Adrenal gland (tissue), 5 donors: ENCODE measurements at regions not wholly inside any gene's neighbourhood (a gene's known extent, or its start where the extent isn't known, plus 50 kb on each side); places are given as distances from the start of the nearest gene placed in this dataset.

ENCODE experiments used
- POLR2A ChIP-seq, 2 donors: fragments of 450-650 bp; IDR thresholded peaks; one replicate each; pipeline ENCODE4 v1.6.1; 2017; ENCODE audit warnings: antibody characterized with exemption in 2 of 2, mild to moderate bottlenecking in 2 of 2, moderate library complexity in 1 of 2
- TF ChIP-seq, protein P1 (sequence below), 6 experiments: fragments of 450-650 bp in 4 of 6; fragments of 200-600 bp in 2 of 6; sonication (generic) in 1 of 6; IDR thresholded peaks; 1 replicate in 5 of 6; 2 replicates in 1 of 6; pipeline versions ENCODE4 v1.5.1 to v1.8.0; 2016 to 2021; ENCODE audit warnings: antibody characterized with exemption in 6 of 6, mild to moderate bottlenecking in 2 of 6, moderate library complexity in 1 of 6
- donor health status: DM: no; HTN: no; CAD: no.

GRCh38 chr1:193658691-193659090 lies 472.3 kb upstream of the B3GALT2 start:
- TF ChIP-seq, protein P1, sequence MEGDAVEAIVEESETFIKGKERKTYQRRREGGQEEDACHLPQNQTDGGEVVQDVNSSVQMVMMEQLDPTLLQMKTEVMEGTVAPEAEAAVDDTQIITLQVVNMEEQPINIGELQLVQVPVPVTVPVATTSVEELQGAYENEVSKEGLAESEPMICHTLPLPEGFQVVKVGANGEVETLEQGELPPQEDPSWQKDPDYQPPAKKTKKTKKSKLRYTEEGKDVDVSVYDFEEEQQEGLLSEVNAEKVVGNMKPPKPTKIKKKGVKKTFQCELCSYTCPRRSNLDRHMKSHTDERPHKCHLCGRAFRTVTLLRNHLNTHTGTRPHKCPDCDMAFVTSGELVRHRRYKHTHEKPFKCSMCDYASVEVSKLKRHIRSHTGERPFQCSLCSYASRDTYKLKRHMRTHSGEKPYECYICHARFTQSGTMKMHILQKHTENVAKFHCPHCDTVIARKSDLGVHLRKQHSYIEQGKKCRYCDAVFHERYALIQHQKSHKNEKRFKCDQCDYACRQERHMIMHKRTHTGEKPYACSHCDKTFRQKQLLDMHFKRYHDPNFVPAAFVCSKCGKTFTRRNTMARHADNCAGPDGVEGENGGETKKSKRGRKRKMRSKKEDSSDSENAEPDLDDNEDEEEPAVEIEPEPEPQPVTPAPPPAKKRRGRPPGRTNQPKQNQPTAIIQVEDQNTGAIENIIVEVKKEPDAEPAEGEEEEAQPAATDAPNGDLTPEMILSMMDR (IDR thresholded peaks at IDR 0.05), result no peak
- TF ChIP-seq POLR2A (IDR thresholded peaks at IDR 0.05), result no peak
